GM18499 (cell line): ENCODE measurements at regions not wholly inside any gene's neighbourhood (a gene's known extent, or its start where the extent isn't known, plus 50 kb on each side); places are given as distances from the start of the nearest gene placed in this dataset.
"Not testable (repeated sequence)": the region's sequence is repeated elsewhere in the genome, so short reads cannot be mapped to it uniquely, and the experiment has no call there.

ENCODE experiments used
- ATAC-seq: cut with Tn5 transposase; IDR thresholded peaks from one replicate; pipeline ENCODE4 v1.9.1; 2021; ENCODE audit warnings: moderate number of reproducible peaks; ENCODE audit not compliant: insufficient read depth, unreplicated experiment

DNA sequence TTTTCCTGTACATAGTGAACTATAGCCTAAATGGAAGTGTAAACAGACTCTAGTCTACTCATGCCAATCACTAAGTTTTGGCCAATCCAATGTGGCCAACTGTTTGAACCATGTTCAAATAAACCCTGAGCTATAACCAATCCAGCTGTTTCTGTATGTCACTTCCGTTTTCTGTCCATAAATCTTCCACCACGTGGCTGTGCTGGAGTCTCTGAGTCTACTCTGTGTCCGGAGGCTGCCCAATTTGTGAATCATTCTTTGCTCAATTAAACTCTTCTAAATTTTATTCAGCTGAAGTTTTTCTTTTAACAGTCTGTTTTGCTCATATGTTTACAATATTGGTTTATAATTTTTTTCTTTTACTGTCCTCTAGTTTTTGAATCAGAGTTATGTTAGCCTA, 112.3 kb upstream of the BANK1 start:
- no peak for ATAC-seq

DNA sequence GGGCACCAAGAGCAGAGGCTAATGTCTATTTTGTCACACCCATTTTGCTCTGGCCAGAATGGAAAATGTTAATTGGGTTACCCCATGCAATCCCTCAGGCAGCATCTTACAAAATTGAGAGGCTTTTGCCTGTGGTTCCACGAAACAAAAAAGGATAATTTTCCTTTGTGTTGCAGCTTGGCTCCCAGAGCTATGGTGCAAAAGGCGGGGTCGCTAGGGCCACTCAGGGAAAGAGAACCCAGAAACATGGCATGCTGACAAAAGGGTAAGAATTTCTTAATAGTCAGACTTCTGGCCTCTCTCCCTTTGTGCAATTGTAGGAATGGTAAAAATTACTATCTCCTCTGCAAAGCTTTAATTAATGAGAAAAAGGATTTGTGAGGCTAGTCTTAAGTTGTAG, 119.6 kb upstream of the BANK1 start:
- ATAC-seq = no peak

DNA sequence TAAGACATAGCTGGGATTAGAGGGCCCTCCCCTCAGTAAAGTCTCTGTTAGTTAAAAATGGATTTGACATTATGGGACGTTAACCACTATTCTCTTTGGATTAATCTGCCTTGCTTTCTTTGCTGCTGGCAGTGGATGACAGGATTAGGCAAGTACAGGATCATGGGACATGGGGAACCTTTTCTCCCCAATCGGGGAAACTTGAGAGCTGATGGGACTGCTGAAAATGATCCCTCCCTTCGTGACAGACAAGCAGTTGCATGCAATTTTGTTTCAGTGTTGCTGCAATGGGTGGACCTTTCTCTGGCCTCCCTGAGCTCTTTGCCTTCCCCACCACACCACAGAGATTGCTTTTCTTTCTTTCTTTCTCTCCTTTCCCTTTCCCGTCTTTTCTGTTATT, 120.2 kb upstream of the BANK1 start:
- ATAC-seq = no peak

DNA sequence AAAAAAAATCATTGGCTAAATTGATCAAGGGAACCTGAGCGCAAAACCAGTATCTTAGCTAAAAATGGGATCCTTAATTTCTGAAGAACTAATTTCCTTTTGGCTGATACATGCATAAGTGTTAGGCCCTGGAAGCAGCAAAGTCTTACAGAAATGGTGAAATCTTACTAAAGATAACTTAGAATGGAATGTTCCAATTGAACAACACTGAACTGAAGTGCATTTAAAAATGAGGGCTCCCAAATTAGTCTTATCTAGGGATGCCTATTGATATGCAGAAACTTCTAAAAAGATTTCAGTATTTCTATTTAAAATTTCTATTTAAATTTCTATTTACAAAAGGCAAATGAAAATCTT, 120.7 kb upstream of the BANK1 start:
- ATAC-seq = no peak

DNA sequence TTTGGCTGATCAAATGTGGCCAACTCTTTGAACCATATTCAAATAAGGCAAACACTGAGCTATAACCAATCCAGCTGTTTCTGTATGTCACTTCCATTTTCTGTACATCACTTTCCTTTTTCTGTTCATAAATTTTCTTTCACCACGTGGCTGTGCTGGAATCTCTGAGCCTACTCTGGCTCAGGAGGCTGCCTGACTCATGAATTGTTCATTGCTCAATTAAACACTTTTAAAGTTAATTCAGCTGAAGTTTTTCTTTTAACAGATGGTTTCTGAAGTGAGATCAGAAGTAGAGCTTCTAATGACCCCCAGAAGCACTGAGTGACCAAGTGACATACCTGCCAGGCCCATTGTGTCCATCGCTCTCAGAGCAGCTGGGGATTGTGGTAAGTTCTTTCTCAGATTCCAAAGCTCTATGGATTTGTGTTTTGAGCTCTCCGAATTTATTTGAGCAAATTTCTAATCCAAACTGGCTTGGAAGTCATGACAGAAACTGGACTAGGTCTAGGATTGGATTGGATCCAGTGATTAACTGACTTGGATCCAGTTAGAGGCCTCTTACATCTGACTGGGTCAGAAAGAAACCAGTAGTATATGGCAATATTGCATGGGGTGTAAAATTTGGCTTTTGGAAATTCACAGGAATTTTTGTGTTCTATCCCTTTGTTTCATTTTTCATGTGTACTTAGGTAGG, 121.2 kb upstream of the BANK1 start:
- ATAC-seq = no peak

DNA sequence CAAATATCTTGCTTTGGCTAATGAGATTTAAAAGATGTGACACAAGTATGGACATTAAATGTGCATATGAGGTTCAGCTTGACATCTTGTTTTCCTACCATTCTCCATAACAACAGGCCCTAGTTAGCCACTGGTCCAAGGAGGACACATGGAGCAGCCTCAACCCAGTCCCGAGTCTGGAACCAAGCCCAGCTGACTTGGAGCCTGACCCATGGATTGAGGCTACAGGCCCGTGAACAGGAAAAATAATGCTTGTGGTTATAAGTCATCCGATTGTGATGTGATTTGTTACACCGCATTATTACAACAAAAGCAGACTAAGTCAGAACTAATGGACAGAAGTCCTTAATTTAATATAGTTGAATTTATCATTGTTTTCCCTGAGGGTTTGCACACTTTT, 123.2 kb upstream of the BANK1 start:
- no peak for ATAC-seq

DNA sequence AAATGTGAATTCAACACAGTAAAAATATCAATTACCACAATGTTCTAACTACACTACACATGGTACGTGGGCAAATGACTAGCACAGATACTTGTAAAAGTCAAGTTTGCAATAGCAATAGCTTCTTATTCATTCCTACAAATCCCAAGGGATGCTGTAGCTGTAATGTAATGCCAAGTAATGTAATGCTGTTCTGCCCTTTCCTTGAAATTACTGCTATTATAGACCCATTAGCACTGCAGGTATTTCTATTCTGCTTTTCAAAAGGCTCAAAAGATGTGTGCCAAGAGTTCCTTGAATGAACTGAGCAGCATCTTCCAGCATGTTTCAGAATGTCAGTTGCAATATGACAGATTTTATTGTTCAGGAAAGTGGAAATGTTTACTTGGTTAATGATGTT, 129.9 kb upstream of the BANK1 start:
- no peak for ATAC-seq

DNA sequence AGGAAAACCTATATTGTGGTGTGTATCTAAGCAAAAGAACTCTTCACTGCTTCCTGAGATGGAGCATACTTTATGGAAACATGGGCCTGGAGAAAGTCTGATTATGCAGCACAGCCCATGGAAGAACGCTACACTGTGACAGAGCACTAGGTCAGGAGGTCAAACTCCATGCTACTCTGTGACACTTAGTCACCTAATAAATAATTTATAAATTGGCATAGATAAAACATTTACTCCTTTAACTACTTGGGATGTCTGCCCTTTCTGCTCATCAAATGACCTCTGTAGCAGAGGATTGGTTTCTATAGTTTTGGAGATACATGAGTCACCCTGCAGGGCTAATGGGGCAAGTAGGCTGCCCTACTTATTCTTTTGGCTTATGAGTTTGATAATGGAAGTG, 134.7 kb upstream of the BANK1 start:
- ATAC-seq = no peak

DNA sequence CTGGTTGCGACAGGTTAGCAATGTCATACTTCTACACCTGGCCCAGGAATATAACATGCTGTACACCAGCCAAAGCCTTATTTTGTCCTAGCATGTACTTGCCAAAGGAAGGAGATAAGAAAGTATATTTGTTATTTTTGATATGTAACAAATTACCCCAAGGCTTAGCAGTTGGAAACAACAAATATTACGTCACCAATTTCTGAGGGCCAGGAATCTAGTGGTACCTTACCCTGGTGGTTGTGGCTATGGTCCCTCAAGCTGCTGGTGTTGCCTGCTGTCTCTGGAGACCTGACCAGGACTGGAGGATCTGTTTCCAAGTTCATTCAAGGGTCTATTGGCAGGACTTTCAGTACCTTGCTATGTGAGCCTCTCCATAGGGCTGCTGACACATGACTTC, 135.5 kb upstream of the BANK1 start:
- no peak for ATAC-seq

DNA sequence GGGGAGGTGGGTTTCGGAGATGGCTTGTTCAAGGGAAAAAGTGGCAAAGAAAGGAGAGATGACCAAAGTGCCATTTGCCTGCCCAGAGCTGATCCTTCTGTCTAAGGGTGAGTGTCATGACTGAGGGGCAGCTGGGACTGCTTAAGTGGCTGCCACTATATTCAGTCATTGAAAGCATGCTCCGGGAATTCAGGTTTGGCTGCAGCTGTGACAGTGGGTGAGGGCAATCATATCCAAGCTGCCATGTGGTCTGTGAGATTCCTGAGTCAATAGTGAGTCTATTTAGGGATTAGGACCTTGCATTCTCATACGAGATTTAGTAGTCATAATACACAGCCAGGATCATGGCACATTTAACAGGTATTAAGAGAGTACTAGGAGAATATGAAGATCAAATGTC, 138.8 kb upstream of the BANK1 start:
- ATAC-seq = no peak

DNA sequence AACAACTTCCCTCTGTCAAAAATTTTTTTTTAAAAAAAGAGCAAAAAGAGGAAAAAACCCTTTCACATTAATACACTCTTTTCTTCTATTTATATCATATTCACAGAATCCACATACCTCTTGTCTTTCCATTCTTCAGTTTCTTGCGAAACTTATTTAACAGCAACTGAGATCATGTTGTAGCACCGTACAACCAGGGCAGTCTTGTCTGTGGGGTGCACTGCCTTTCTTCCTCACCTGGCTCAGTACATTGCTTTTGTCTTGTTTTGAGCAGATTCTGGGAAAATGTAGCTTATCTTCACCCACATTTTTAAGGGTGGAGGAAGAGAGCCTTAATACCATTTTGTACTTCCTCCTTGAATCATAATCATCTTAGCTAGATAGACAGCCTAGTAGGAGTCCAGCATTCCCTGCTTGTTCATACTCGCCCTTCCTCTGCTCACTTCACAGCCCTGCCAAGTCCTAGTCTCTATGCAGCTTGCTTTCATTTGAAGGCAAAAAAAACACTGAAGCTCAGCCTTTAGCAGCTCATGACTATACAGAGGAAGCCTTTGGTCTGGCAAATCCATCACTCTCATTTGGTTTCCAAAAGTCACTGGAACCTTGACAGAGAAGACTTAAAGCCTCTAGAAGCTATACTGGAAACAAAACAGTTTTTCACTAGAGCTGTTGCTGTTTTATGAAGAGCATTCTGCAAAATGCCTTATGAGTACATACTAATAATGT, 140.6 kb upstream of the BANK1 start:
- no peak for ATAC-seq

DNA sequence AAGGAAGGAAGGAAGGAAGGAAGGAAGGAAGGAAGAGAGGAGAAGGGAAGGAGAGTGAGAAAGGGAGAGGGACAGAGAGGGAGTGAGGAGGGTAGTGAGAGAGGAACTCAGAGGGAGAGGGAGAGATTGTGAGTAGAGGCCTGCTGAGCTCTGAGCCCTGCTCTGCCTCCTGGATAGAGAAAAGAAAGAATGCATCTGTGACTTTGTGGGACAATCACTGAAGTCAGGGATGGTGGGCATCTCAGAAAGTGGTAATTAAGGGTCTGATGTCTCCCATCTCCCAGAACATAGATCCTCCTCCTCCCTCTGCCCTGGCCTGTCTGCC, 142.9 kb upstream of the BANK1 start:
- ATAC-seq = no peak

DNA sequence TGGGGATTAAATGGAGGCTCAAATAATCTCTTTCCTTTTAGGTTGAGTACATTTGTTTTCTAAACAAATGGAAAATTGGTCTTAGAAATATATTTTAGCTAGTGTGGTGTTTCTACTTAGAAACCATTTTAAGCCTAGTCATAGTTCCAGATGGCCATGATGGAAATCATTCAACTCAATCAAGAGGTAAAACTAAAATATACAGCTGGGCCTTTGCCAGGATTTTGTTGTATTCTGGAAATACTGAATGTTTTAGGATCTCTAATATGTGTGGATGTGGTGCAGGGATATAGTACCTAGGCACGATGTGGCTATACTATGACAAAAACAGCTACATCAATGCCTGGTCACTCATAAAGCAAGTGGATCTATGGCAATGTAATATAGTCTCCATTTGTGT, 146.0 kb upstream of the BANK1 start:
- ATAC-seq = no peak

DNA sequence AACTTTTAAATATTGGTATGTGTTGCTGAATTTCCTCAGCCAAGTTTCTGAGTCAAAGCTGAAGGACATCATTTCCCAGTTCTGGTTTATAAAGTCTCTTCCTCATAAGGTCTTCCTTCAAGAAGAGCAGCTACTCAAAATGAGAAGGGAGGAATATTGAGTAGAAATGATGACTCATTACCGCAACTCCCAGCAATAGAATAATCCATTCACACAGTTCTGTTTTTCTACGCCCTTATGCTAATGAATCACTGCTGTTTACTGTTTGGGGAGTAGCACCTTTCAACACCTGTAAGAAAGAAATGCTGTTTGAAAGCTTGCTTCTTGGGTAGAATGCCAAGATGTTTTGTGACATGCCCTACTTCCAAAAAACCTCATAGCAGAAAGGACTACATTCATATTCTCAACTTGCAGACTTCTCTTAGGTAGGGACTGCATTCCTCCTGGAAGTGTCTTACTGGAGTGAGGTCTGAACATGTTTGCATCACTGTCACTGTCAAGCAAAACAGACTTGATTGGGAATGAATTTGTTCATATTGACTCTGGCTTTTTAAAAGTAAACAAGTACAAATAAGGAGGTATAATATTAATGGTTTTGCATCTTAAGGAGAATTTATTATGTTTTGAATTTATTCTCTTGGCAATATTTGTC, 147.2 kb upstream of the BANK1 start:
- ATAC-seq = no peak

DNA sequence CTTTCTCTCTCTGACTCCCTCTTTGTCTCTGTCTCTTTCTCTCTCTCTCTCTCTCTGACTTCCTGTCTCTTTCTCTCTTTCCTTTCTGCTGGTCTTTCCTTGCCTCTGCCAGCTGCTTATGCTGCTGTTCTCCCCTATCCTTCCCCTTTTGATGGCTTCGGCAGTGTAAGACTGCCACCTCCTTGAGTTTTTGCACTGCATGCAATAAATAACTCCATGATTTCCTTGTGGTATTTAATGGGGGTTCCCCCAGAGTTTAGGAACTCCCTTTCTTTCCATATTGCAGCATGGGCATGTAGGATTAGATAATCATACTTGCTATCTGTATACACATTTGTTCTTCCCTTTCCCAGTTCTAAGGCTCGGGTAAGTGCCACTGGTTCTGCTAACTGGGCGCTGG, 157.8 kb upstream of the BANK1 start:
- not testable (repeated sequence) for ATAC-seq

DNA sequence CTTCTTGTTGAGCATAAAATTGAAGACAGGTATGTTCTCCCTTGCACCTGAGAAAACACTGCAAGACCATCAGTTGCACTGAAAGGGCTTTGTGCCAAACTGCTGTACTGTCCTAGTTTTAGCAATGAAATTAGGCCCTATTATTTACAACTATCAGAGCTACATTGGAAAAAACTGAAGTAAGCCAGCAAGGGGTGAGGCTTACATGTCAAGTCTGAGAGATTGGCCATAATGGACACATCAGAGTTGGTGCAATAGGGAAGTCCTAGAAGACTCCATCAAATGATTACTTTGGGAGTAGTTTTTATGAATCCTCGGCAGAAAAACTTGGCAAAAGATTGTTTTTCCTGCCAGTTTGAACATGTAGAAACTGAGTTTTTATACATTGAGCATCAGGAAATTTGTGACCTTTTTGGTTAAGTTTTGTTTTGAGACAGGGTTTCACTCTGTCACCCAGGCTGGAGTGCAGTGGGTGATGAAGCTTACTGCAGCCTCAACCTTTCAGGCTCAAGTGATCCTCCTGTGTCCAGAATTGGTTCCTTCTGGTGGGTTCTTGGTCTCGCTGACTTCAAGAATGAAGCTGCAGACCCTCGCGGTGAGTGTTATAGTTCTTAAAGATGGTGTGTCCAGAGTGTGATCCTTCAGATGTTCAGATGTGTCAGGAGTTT, 160.1 kb upstream of the BANK1 start:
- ATAC-seq = no peak

DNA sequence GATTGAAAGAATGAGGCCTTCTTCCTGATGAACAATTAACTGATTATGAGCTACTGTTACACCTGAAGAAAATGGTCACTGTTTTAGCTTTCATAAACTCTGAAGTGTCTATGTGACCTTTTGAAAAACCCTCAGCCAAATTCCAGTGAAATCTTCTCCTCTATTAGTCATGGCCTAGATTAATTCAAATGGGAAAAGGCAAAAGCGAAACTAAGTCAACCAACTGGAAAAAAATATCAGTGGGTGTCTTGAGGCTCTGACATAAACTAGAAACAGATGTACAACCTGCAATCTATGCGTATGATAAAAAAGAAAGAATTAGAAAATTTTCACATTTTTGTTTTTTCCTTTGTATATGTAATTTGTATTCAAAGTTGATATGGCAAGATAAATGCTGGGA, 169.4 kb upstream of the BANK1 start:
- no peak for ATAC-seq

DNA sequence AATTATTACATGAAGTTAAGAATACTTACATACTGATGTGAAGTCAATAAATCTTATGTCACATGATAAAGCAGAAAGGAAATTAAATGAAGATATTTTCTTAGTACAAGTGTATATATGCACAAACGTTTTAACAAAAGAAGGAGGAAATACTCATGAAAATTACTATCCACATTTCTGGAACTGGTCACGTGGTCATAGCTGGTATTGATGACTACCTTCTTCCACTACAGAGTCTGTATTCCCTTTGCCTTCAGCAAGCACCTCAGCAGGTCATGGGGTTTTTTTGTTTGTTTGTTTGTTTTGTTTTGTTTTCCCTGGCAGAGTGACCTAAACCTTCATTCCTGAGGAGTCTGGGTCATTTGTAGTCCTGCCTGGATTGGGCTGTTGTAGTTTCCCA, 174.9 kb upstream of the BANK1 start:
- no peak for ATAC-seq

DNA sequence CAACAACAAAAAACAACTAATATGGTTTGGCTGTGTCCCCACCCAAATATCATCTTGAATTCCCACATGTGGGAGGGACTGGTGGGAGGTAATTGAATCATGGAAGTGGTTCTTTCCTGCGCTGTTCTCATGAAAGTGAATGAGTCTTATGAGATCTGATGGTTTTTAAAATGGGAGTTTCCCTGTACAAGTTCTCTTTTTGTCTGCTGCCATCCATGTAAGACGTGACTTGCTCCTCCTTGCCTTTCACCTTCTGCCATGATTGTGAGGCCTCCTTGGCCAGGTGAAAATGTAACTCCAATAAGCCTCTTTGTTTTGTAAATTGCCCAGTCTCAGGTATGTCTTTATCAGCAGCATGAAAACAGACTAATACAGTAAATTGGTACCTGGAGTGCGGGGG, 183.5 kb upstream of the BANK1 start:
- ATAC-seq = not testable (repeated sequence)

DNA sequence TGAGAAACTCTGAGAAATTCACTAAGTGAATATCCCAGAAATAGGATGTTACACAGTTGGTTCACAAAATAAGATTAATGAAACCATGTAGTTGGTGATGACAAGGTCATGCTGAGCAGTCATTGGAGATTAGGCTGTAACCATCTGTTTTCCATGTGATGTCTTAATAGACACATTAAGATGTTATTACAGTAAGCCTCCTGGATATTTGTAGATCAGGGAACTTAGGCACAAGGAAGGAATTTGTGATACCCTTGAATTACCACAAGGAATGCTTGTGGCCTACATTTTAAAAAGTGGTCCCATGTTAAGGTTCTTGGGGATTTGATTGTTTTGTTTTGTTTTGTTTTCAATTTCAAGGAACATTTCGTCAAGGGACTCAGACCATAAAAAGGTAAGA, 185.6 kb upstream of the BANK1 start:
- no peak for ATAC-seq

DNA sequence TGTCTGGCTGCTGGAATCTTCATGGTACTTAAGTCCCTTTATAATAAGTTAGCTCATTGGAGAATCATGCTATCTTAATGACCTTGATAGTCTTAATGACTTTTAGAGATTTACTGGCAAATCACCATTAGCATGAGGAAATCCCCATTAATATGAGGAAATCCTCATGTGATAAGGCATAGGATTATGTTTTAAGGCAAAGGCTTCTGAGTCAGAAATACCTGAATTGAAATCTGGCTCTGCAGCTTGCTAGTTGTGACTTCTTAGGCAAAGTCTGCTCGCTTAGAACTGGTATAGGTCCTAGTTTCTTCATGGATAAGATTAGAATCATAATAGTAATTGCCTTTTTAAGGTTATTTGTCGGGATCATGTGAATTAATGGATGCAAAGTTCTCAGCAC, 190.2 kb upstream of the BANK1 start:
- ATAC-seq = no peak
